PC-3 (cell line): ENCODE measurements at regions not wholly inside any gene's neighbourhood (a gene's known extent, or its start where the extent isn't known, plus 50 kb on each side); places are given as distances from the start of the nearest gene placed in this dataset.

Experiments
- EZH2 ChIP-seq: fragments of 300-600 bp; sonication (generic); IDR thresholded peaks from one replicate; pipeline ENCODE4 v1.6.1; 2017; ENCODE audit warnings: antibody characterized with exemption, mild to moderate bottlenecking, low read length; ENCODE audit not compliant: unreplicated experiment
- EZH2phosphoT487 ChIP-seq: fragments of 300-600 bp; sonication (generic); IDR thresholded peaks from 2 replicates; pipeline ENCODE4 v1.6.1; 2018; ENCODE audit warnings: mild to moderate bottlenecking, antibody characterized with exemption, low read length, borderline replicate concordance
- TF ChIP-seq, protein P1 (sequence below): fragments of 300-600 bp; sonication (generic); conservative IDR thresholded peaks from 2 replicates; pipeline ENCODE4 v1.5.1; 2017; ENCODE audit warnings: antibody characterized with exemption, low read depth, mild to moderate bottlenecking, low read length

DNA sequence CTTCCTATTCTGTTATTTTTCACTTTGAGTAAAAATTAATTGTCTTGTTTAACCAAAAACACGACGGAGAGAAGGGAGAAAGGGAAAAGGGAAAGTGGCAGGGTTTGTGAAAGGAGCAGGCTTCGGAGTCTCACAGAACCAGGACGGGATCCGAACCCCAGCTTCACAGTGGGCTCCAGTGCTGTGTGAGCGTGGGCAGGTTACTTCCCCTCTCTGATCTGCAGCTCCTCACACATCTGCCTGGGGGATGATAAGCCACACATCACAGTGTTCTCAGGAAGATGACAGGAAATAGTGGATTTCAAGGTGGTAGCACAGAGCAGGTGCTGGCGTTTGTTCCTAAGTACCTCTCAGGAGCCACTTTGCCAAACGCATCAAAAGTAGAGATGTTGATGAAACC, 94.2 kb upstream of the GPR26 start:
- TF ChIP-seq, protein P1, sequence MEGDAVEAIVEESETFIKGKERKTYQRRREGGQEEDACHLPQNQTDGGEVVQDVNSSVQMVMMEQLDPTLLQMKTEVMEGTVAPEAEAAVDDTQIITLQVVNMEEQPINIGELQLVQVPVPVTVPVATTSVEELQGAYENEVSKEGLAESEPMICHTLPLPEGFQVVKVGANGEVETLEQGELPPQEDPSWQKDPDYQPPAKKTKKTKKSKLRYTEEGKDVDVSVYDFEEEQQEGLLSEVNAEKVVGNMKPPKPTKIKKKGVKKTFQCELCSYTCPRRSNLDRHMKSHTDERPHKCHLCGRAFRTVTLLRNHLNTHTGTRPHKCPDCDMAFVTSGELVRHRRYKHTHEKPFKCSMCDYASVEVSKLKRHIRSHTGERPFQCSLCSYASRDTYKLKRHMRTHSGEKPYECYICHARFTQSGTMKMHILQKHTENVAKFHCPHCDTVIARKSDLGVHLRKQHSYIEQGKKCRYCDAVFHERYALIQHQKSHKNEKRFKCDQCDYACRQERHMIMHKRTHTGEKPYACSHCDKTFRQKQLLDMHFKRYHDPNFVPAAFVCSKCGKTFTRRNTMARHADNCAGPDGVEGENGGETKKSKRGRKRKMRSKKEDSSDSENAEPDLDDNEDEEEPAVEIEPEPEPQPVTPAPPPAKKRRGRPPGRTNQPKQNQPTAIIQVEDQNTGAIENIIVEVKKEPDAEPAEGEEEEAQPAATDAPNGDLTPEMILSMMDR = no peak
- TF ChIP-seq EZH2 (no peak), EZH2phosphoT487 (no peak)
